Adrenal gland (tissue), 9 donors: ENCODE measurements at regions not wholly inside any gene's neighbourhood (a gene's known extent, or its start where the extent isn't known, plus 50 kb on each side); places are given as distances from the start of the nearest gene placed in this dataset.

Experiments used
- DNase-seq, 7 donors: peaks; one replicate each; pipeline ENCODE4 v3.0.0-alpha.2; 2019 to 2020
- H3K27ac ChIP-seq, 5 donors: fragments of 200-600 bp; sonication (generic) in 4 of 5; 1 replicate in 3 of 5; 2 replicates in 2 of 5; pipeline versions ENCODE4 v1.5.1 to v1.8.0; 2016 to 2020; ENCODE audit warnings: mild to moderate bottlenecking in 1 of 5
- H3K27me3 ChIP-seq: fragments of 200-600 bp; 2 replicates; pipeline ENCODE4 v1.8.0; 2021
- H3K36me3 ChIP-seq, 2 donors: fragments of 200-600 bp; replicated peaks in 1 of 2; 1 replicate in 1 of 2; 2 replicates in 1 of 2; pipeline versions ENCODE4 v1.5.1 to v1.8.0; 2018 to 2022
- H3K4me1 ChIP-seq, 2 donors: fragments of 200-600 bp; replicated peaks in 1 of 2; 1 replicate in 1 of 2; 2 replicates in 1 of 2; pipeline versions ENCODE4 v1.5.1 to v1.8.0; 2018 to 2021
- H3K4me3 ChIP-seq, 4 donors: fragments of 200-600 bp; sonication (generic) in 3 of 4; one replicate each; pipeline ENCODE4 v1.5.1; 2016 to 2018
- H3K9me3 ChIP-seq, 3 donors: fragments of 200-600 bp; sonication (generic) in 1 of 3; replicated peaks in 1 of 3; 1 replicate in 2 of 3; 2 replicates in 1 of 3; pipeline versions ENCODE4 v1.5.1 to v1.8.0; 2016 to 2021
- POLR2A ChIP-seq, 2 donors: fragments of 450-650 bp; IDR thresholded peaks; one replicate each; pipeline ENCODE4 v1.6.1; 2017; ENCODE audit warnings: antibody characterized with exemption in 2 of 2, mild to moderate bottlenecking in 2 of 2, moderate library complexity in 1 of 2
- WGBS, 4 donors: extraction: QIAGEN DNeasy Blood & Tissue Kit in 2 of 4; methylation state at CpG; one replicate each; pipeline versions ENCODE4 v1.1.5 to v1.1.7; 2013 to 2017; 5-methylcytosine and 5-hydroxymethylcytosine counted together
- intact Hi-C, 2 donors: fragments of 100-400 bp; cut with DNase I; formaldehyde crosslinking; loops; one replicate each; pipeline versions ENCODE4 v1.14.1 to v1.15.0; 2022 to 2023
- TF ChIP-seq, protein P1 (sequence below), 6 experiments: fragments of 450-650 bp in 4 of 6; fragments of 200-600 bp in 2 of 6; sonication (generic) in 1 of 6; IDR thresholded peaks; 1 replicate in 5 of 6; 2 replicates in 1 of 6; pipeline versions ENCODE4 v1.5.1 to v1.8.0; 2016 to 2021; ENCODE audit warnings: antibody characterized with exemption in 6 of 6, mild to moderate bottlenecking in 2 of 6, moderate library complexity in 1 of 6
- donor health status: healthy with polysubstance abuse.
- donor health status: Bipolar disorder and iron deficiency.
- donor health status: DM: yes; HTN: yes; CAD: no.
- donor health status: DM: no; HTN: no; CAD: no.
- donor health status: DM: no; HTN: no; CAD: no.

- no peaks in the 10 kb centered on the region for H3K27me3 ChIP-seq
- H3K27ac ChIP-seq = no peak overlapping the region
- no peaks in the 10 kb centered on the region for H3K9me3 ChIP-seq
- H3K4me1 ChIP-seq = no peaks in the 10 kb centered on the region
- no peak for DNase-seq
- 92 to 100% (median 93%) methylated on average over 1 of the region's 1 CpG for WGBS, 4 donors
- no peak overlapping the region for H3K4me3 ChIP-seq
- intact Hi-C loops = no loop called here
- no peak for TF ChIP-seq POLR2A (IDR thresholded peaks at IDR 0.05)
- TF ChIP-seq, protein P1, sequence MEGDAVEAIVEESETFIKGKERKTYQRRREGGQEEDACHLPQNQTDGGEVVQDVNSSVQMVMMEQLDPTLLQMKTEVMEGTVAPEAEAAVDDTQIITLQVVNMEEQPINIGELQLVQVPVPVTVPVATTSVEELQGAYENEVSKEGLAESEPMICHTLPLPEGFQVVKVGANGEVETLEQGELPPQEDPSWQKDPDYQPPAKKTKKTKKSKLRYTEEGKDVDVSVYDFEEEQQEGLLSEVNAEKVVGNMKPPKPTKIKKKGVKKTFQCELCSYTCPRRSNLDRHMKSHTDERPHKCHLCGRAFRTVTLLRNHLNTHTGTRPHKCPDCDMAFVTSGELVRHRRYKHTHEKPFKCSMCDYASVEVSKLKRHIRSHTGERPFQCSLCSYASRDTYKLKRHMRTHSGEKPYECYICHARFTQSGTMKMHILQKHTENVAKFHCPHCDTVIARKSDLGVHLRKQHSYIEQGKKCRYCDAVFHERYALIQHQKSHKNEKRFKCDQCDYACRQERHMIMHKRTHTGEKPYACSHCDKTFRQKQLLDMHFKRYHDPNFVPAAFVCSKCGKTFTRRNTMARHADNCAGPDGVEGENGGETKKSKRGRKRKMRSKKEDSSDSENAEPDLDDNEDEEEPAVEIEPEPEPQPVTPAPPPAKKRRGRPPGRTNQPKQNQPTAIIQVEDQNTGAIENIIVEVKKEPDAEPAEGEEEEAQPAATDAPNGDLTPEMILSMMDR (IDR thresholded peaks at IDR 0.05) = no peak
- no peaks in the 10 kb centered on the region for H3K36me3 ChIP-seq
These were observed 293.5 kb upstream of the SLC39A10 start for GRCh38 chr2:195363496-195363895.

GRCh38 chr2:195360242-195360641 is 296.8 kb upstream of the SLC39A10 start:
- Histone ChIP-seq H3K4me3 (no peak overlapping the region), H3K9me3 (no peaks in the 10 kb centered on the region), H3K4me1 (no peaks in the 10 kb centered on the region), H3K27ac (no peak overlapping the region), H3K36me3 (no peaks in the 10 kb centered on the region), H3K27me3 (no peaks in the 10 kb centered on the region)
- DNase-seq = no peak
- intact Hi-C loops = no loop called here
- no peak for TF ChIP-seq POLR2A (IDR thresholded peaks at IDR 0.05)
- TF ChIP-seq, protein P1 (IDR thresholded peaks at IDR 0.05) = no peak
- whole genome bisulfite sequencing, 4 donors = 37 to 60% (median 47%) methylated on average over 1 of the region's 1 CpG

DNA sequence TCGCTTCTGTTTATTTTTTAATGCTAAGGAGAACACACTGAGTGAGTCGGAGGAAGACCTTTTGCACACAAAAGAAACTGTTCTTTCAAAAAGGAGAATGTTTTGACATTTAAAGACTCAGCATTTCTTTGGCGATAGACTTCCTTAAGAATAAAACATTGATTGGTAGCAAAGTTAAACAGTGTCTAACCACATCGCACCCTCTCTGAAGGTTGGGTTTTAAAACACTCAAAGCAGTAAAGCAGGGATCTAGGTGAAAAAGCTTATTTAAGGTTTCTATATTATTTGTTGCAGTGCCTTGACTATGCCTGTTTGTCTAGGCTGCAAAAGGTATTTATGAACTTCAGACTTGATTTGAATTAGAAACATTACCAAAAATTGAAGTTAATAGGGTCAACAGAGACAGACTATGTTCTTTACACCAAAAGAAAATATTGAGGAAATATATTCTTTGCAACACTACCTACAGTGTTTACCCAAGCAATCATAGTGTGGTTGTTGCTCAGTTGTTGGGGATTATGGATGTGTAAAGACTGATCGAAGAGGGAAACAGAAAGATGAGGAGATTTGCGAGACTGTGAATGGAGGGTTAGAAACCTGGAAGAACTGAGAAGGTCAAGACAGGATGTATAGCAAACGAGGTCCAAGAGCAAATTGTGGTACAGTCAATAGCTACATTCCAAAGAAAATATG is 297.8 kb upstream of the SLC39A10 start:
- 71 to 80% (median 77%) methylated on average over 7 of the region's 7 CpGs for WGBS, 4 donors
- H3K4me1 ChIP-seq = no peaks in the 10 kb centered on the region
- no peaks in the 10 kb centered on the region for H3K27me3 ChIP-seq
- H3K4me3 ChIP-seq = no peak overlapping the region
- intact Hi-C loops = no loop called here
- TF ChIP-seq, protein P1 (IDR thresholded peaks at IDR 0.05) = no peak
- no peak for TF ChIP-seq POLR2A (IDR thresholded peaks at IDR 0.05)
- H3K9me3 ChIP-seq = no peaks in the 10 kb centered on the region
- no peak overlapping the region for H3K27ac ChIP-seq
- no peak for DNase-seq
- no peaks in the 10 kb centered on the region for H3K36me3 ChIP-seq

DNA sequence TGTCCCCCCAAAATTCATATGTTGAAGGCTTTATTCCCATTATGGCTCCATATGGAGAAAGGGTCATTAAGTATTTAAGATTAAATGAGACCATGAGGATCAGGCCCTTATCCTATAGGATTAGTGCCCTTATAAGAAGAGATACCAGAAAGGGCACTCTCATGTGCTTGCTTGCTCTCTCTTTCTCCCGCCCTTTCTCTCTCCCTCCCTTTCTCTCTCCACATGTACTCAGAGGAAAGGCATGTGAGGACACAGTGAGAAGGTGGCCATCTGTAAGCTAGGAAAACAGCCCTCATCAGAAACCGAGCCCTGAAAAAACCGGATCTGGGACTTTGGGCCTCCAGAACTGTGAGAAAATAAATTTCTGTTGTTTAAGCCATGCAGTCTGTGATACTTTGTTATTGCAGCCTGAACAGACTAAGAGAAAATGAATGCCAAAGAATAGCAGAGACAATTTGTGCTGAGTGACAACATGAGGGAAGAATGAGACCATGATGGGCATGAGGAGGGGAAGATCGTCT is 300.0 kb upstream of the SLC39A10 start:
- no peak overlapping the region for H3K4me3 ChIP-seq
- DNase-seq = no peak
- 79 to 89% (median 85%) methylated on average over 4 of the region's 4 CpGs for WGBS, 4 donors
- H3K9me3 ChIP-seq = no peaks in the 10 kb centered on the region
- intact Hi-C loops = no loop called here
- no peaks in the 10 kb centered on the region for H3K27me3 ChIP-seq
- H3K36me3 ChIP-seq = no peaks in the 10 kb centered on the region
- no peaks in the 10 kb centered on the region for H3K4me1 ChIP-seq
- no peak for TF ChIP-seq POLR2A (IDR thresholded peaks at IDR 0.05)
- TF ChIP-seq, protein P1 (IDR thresholded peaks at IDR 0.05) = no peak
- H3K27ac ChIP-seq = no peak overlapping the region
